Tibial nerve (tissue), 4 donors: ENCODE measurements at regions not wholly inside any gene's neighbourhood (a gene's known extent, or its start where the extent isn't known, plus 50 kb on each side); places are given as distances from the start of the nearest gene placed in this dataset.

Source experiments
- DNase-seq, 2 donors: peaks; one replicate each; pipeline ENCODE4 v3.0.0-alpha.2; 2019; ENCODE audit warnings: low spot score in 2 of 2
- H3K27ac ChIP-seq, 4 donors: fragments of 200-600 bp; sonication (generic) in 3 of 4; one replicate each; pipeline ENCODE4 v1.5.1; 2017 to 2019; ENCODE audit warnings: mild to moderate bottlenecking in 1 of 4
- H3K27me3 ChIP-seq, 2 donors: fragments of 200-600 bp; sonication (generic) in 1 of 2; one replicate each; pipeline versions ENCODE4 v1.5.1 to v1.6.0; 2017 to 2019
- H3K36me3 ChIP-seq, 3 donors: fragments of 200-600 bp; sonication (generic); one replicate each; pipeline ENCODE4 v1.5.1; 2018 to 2019
- H3K4me1 ChIP-seq, 4 donors: fragments of 200-600 bp; sonication (generic) in 3 of 4; one replicate each; pipeline ENCODE4 v1.5.1; 2017 to 2019
- H3K4me3 ChIP-seq, 4 donors: fragments of 200-600 bp; sonication (generic) in 3 of 4; one replicate each; pipeline ENCODE4 v1.5.1; 2017 to 2019; ENCODE audit warnings: mild to moderate bottlenecking in 1 of 4, moderate library complexity in 1 of 4
- H3K9me3 ChIP-seq, 4 donors: fragments of 200-600 bp; sonication (generic) in 3 of 4; one replicate each; pipeline ENCODE4 v1.5.1; 2017 to 2019
- CTCF ChIP-seq, 5 experiments: fragments of 200-600 bp in 3 of 5; fragments of 450-650 bp in 2 of 5; sonication (generic) in 3 of 5; IDR thresholded peaks; one replicate each; pipeline ENCODE4 v1.5.1; 2016 to 2019; ENCODE audit warnings: antibody characterized with exemption in 5 of 5, mild to moderate bottlenecking in 3 of 5, moderate library complexity in 2 of 5
- EP300 ChIP-seq, 2 donors: sonication (generic); formaldehyde crosslinking; IDR thresholded peaks; one replicate each; pipeline ENCODE4 v1.6.1; 2017; ENCODE audit warnings: antibody characterized with exemption in 2 of 2, mild to moderate bottlenecking in 1 of 2
- POLR2A ChIP-seq, 2 donors: fragments of 450-650 bp; IDR thresholded peaks; one replicate each; pipeline ENCODE4 v1.6.1; 2017; ENCODE audit warnings: antibody characterized with exemption in 2 of 2, mild to moderate bottlenecking in 2 of 2, moderate library complexity in 2 of 2
- WGBS, 2 donors: methylation state at CpG; one replicate each; pipeline ENCODE4 v1.1.5; 2018; 5-methylcytosine and 5-hydroxymethylcytosine counted together

GRCh38 chr5:72628771-72629371 is 121.7 kb upstream of the ZNF366 start:
- Histone ChIP-seq H3K4me3 (no peak overlapping the region), H3K27ac (no peak overlapping the region), H3K36me3 (no peaks in the 10 kb centered on the region), H3K9me3 (no peaks in the 10 kb centered on the region), H3K27me3 (no peaks in the 10 kb centered on the region), H3K4me1 (peaks cover 0 to 5% (median 0%) of the 10 kb centered on the region in 4 donors)
- no peak for DNase-seq
- 89 to 91% methylated on average over 2 of the region's 2 CpGs for WGBS, 2 donors
- no peak for TF ChIP-seq EP300 (IDR thresholded peaks at IDR 0.05)
- TF ChIP-seq CTCF (IDR thresholded peaks at IDR 0.05) = no peak
- TF ChIP-seq POLR2A (IDR thresholded peaks at IDR 0.05) = no peak

- DNase-seq = no peak
- Histone ChIP-seq H3K27me3 (no peaks in the 10 kb centered on the region), H3K27ac (no peak overlapping the region), H3K4me1 (peaks cover 0 to 5% (median 0%) of the 10 kb centered on the region in 4 donors), H3K4me3 (no peak overlapping the region), H3K9me3 (no peaks in the 10 kb centered on the region), H3K36me3 (no peaks in the 10 kb centered on the region)
- TF ChIP-seq EP300 (IDR thresholded peaks at IDR 0.05) = no peak
- TF ChIP-seq POLR2A (IDR thresholded peaks at IDR 0.05) = no peak
- TF ChIP-seq CTCF (IDR thresholded peaks at IDR 0.05) = no peak
These were observed 118.1 kb upstream of the ZNF366 start for GRCh38 chr5:72625332-72625731.

GRCh38 chr5:72624641-72625236 is 117.5 kb upstream of the ZNF366 start:
- Histone ChIP-seq H3K9me3 (no peaks in the 10 kb centered on the region), H3K4me3 (no peak overlapping the region), H3K36me3 (no peaks in the 10 kb centered on the region), H3K4me1 (peaks cover 0 to 5% (median 0%) of the 10 kb centered on the region in 4 donors), H3K27ac (no peak overlapping the region), H3K27me3 (no peaks in the 10 kb centered on the region)
- DNase-seq = no peak
- 32 to 37% methylated on average over 5 of the region's 5 CpGs for WGBS, 2 donors
- TF ChIP-seq CTCF (IDR thresholded peaks at IDR 0.05) = no peak
- no peak for TF ChIP-seq POLR2A (IDR thresholded peaks at IDR 0.05)

- no peak for DNase-seq
These were observed 116.7 kb upstream of the ZNF366 start for GRCh38 chr5:72623936-72624335.

More at GRCh38 chr5:72623936-72624335, 116.7 kb upstream of the ZNF366 start:
- peaks cover 0 to 5% (median 0%) of the 10 kb centered on the region in 4 donors for H3K4me1 ChIP-seq
- no peaks in the 10 kb centered on the region for H3K36me3 ChIP-seq
- WGBS, 2 donors = 84 to 88% methylated on average over 2 of the region's 2 CpGs
- H3K4me3 ChIP-seq = no peak overlapping the region
- H3K27me3 ChIP-seq = no peaks in the 10 kb centered on the region
- TF ChIP-seq CTCF (IDR thresholded peaks at IDR 0.05) = no peak
- no peak for TF ChIP-seq POLR2A (IDR thresholded peaks at IDR 0.05)
- no peak for TF ChIP-seq EP300 (IDR thresholded peaks at IDR 0.05)
- no peak overlapping the region for H3K27ac ChIP-seq
- H3K9me3 ChIP-seq = no peaks in the 10 kb centered on the region
